ENCODE measurements at regions not wholly inside any gene's neighbourhood (a gene's known extent, or its start where the extent isn't known, plus 50 kb on each side); places are given as distances from the start of the nearest gene placed in this dataset.

- DNase-seq (ENCODE audit: low read depth), result no peak
- no peak for TF ChIP-seq CTCF (conservative IDR thresholded peaks at IDR 0.05; ENCODE audit: low read depth, low read length)
Measured at GRCh38 chr6:79396625-79397024, 140.6 kb downstream of the LCA5 start.

GRCh38 chr6:79394690-79395089 is 142.5 kb downstream of the LCA5 start:
- no peak for TF ChIP-seq CTCF (conservative IDR thresholded peaks at IDR 0.05; ENCODE audit: low read depth, low read length)
- DNase-seq (ENCODE audit: low read depth), result no peak
- no peak overlapping the region for H3K4me3 ChIP-seq (ENCODE audit: low read length)

More at GRCh38 chr6:79396625-79397024, 140.6 kb downstream of the LCA5 start:
- H3K4me3 ChIP-seq (ENCODE audit: low read length), result no peak overlapping the region

GRCh38 chr6:79392094-79392493 is 145.1 kb downstream of the LCA5 start:
- no peak for DNase-seq (ENCODE audit: low read depth)
- no peak for TF ChIP-seq CTCF (conservative IDR thresholded peaks at IDR 0.05; ENCODE audit: low read depth, low read length)
- no peak overlapping the region for H3K4me3 ChIP-seq (ENCODE audit: low read length)

GRCh38 chr6:79391480-79391879 is 145.8 kb downstream of the LCA5 start:
- H3K4me3 ChIP-seq (ENCODE audit: low read length), result no peak overlapping the region
- no peak for DNase-seq (ENCODE audit: low read depth)
- no peak for TF ChIP-seq CTCF (conservative IDR thresholded peaks at IDR 0.05; ENCODE audit: low read depth, low read length)

GRCh38 chr6:79385893-79386292 is 151.3 kb downstream of the LCA5 start:
- H3K4me3 ChIP-seq (ENCODE audit: low read length), result no peak overlapping the region
- DNase-seq (ENCODE audit: low read depth), result no peak
- TF ChIP-seq CTCF (conservative IDR thresholded peaks at IDR 0.05; ENCODE audit: low read depth, low read length), result no peak

GRCh38 chr6:79385333-79385732 is 150.9 kb upstream of the HMGN3 start:
- TF ChIP-seq CTCF (conservative IDR thresholded peaks at IDR 0.05; ENCODE audit: low read depth, low read length), result no peak
- DNase-seq (ENCODE audit: low read depth), result no peak
- H3K4me3 ChIP-seq (ENCODE audit: low read length), result no peak overlapping the region

- no peak for DNase-seq (ENCODE audit: low read depth)
- no peak overlapping the region for H3K4me3 ChIP-seq (ENCODE audit: low read length)
- TF ChIP-seq CTCF (conservative IDR thresholded peaks at IDR 0.05; ENCODE audit: low read depth, low read length), result no peak
Measured at GRCh38 chr6:79384845-79385244, 150.4 kb upstream of the HMGN3 start.

Measured in retinal pigment epithelial cell (primary cell).